ENCODE measurements at regions not wholly inside any gene's neighbourhood (a gene's known extent, or its start where the extent isn't known, plus 50 kb on each side); places are given as distances from the start of the nearest gene placed in this dataset.

DNA sequence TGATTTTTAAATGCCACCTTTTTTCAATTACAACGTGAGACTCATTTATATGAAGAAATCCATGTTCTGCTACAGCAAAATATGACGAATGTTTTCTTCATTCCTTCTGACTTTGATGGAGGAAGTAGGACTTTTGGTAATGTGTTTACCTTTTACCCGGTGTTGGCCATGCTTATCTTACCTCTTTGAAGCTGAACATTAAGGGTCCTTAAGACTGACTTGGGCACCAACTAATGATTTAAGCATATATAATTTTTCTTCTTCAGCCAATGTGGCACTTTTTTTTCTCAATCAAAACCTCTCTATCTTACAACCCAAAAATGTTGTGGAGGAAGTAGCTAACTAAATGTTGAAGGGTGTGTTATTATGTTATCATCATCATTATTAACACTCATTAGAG is 337.5 kb downstream of the EPHA7 start:
- Histone ChIP-seq H3K27ac (no peak overlapping the region), H3K4me3 (ENCODE audit: low read depth, low read length) (no peak overlapping the region), H3K27me3 (replicated peaks) (no peaks in the 10 kb centered on the region), H3K36me3 (replicated peaks) (no peaks in the 10 kb centered on the region)
- TF ChIP-seq CTCF (IDR thresholded peaks at IDR 0.05; ENCODE audit: low read depth, low read length, missing control alignments) = no peak
- in situ Hi-C loops (cut with HindIII; ENCODE audit: low pct_ligation_motif_present, low sequenced_read_pairs) = no loop called here
- no peak for DNase-seq

GRCh38 chr6:93079061-93079460 is 340.3 kb downstream of the EPHA7 start:
- TF ChIP-seq CTCF (IDR thresholded peaks at IDR 0.05; ENCODE audit: low read depth, low read length, missing control alignments) = no peak
- H3K4me3 ChIP-seq (ENCODE audit: low read depth, low read length) = no peak overlapping the region
- H3K27me3 ChIP-seq (replicated peaks) = no peaks in the 10 kb centered on the region
- in situ Hi-C loops (cut with HindIII; ENCODE audit: low pct_ligation_motif_present, low sequenced_read_pairs) = no loop called here
- no peak for DNase-seq
- no peak overlapping the region for H3K27ac ChIP-seq
- no peaks in the 10 kb centered on the region for H3K36me3 ChIP-seq (replicated peaks)

GRCh38 chr6:93073811-93074210 is 345.5 kb downstream of the EPHA7 start:
- Histone ChIP-seq H3K27ac (no peak overlapping the region), H3K36me3 (replicated peaks) (no peaks in the 10 kb centered on the region), H3K27me3 (replicated peaks) (no peaks in the 10 kb centered on the region), H3K4me3 (ENCODE audit: low read depth, low read length) (no peak overlapping the region)
- TF ChIP-seq CTCF (IDR thresholded peaks at IDR 0.05; ENCODE audit: low read depth, low read length, missing control alignments) = no peak
- no peak for DNase-seq
- in situ Hi-C loops (cut with HindIII; ENCODE audit: low pct_ligation_motif_present, low sequenced_read_pairs) = no loop called here

DNA sequence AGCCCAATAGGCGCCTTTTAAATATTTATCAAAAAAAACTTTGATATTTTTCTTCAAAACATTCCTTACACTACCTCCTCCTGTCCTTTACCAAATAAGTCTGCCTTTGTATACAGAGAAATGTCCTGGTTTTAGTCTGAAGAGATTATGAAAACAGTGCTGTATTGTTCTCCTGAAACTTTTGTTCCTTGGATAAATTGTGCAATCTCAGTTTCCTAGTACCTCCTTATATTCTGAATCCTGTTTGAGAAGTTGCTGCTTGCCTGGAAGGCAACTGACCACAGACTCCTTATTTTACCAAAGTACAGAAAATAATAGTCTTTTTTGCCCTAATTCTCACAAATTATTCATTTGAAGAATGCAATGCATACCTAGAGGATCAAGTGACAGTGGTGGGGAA is 349.5 kb downstream of the EPHA7 start:
- TF ChIP-seq CTCF (IDR thresholded peaks at IDR 0.05; ENCODE audit: low read depth, low read length, missing control alignments) = no peak
- in situ Hi-C loops (cut with HindIII; ENCODE audit: low pct_ligation_motif_present, low sequenced_read_pairs) = no loop called here
- H3K27ac ChIP-seq = no peak overlapping the region

GRCh38 chr6:93059911-93060310 is 359.4 kb downstream of the EPHA7 start:
- in situ Hi-C loops (cut with HindIII; ENCODE audit: low pct_ligation_motif_present, low sequenced_read_pairs) = no loop called here
- no peaks in the 10 kb centered on the region for H3K36me3 ChIP-seq (replicated peaks)
- H3K27ac ChIP-seq = no peak overlapping the region
- TF ChIP-seq CTCF (IDR thresholded peaks at IDR 0.05; ENCODE audit: low read depth, low read length, missing control alignments) = no peak
- H3K4me3 ChIP-seq (ENCODE audit: low read depth, low read length) = no peak overlapping the region
- no peaks in the 10 kb centered on the region for H3K27me3 ChIP-seq (replicated peaks)
- no peak for DNase-seq

More for the DNA sequence above, 349.5 kb downstream of the EPHA7 start:
- Histone ChIP-seq H3K27me3 (replicated peaks) (no peaks in the 10 kb centered on the region), H3K4me3 (ENCODE audit: low read depth, low read length) (no peak overlapping the region), H3K36me3 (replicated peaks) (no peaks in the 10 kb centered on the region)
- no peak for DNase-seq

DNA sequence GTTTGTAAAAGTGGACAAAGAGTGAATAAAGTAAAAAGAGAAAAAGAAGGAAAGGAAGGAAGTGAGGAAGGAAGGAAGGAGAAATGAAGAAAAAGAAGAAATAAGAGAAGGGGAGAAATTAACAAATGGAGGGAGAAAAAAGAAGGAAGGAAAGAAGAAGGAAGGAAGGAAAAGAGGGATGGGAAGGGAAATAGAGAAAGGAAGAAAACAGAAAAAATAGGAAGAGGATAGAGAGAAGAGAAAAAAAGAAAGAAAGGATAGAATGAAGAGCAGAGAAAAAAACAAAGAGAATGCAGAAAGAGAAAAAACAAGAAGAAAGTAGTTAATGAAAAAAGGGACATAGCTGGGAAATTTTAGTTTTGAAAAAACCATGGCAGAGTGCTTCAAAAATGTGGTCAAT is 361.8 kb downstream of the EPHA7 start:
- Histone ChIP-seq H3K4me3 (ENCODE audit: low read depth, low read length) (no peak overlapping the region), H3K27ac (no peak overlapping the region), H3K27me3 (replicated peaks) (no peaks in the 10 kb centered on the region), H3K36me3 (replicated peaks) (no peaks in the 10 kb centered on the region)
- no peak for TF ChIP-seq CTCF (IDR thresholded peaks at IDR 0.05; ENCODE audit: low read depth, low read length, missing control alignments)
- DNase-seq = no peak
- in situ Hi-C loops (cut with HindIII; ENCODE audit: low pct_ligation_motif_present, low sequenced_read_pairs) = no loop called here

Measured in brain microvascular endothelial cell (primary cell).